Stimulated activated CD8-positive, alpha-beta memory T cell treated with anti-CD3 and anti-CD28 coated beads, Interleukin-15, amount 100 ng/mL, for 48 hours (primary cell): ENCODE measurements at regions not wholly inside any gene's neighbourhood (a gene's known extent, or its start where the extent isn't known, plus 50 kb on each side); places are given as distances from the start of the nearest gene placed in this dataset.

Source experiments
- DNase-seq, 2 donors: peaks; one replicate each; pipeline ENCODE4 v3.0.0-alpha.2; 2020; ENCODE audit warnings: low read depth in 2 of 2

DNA sequence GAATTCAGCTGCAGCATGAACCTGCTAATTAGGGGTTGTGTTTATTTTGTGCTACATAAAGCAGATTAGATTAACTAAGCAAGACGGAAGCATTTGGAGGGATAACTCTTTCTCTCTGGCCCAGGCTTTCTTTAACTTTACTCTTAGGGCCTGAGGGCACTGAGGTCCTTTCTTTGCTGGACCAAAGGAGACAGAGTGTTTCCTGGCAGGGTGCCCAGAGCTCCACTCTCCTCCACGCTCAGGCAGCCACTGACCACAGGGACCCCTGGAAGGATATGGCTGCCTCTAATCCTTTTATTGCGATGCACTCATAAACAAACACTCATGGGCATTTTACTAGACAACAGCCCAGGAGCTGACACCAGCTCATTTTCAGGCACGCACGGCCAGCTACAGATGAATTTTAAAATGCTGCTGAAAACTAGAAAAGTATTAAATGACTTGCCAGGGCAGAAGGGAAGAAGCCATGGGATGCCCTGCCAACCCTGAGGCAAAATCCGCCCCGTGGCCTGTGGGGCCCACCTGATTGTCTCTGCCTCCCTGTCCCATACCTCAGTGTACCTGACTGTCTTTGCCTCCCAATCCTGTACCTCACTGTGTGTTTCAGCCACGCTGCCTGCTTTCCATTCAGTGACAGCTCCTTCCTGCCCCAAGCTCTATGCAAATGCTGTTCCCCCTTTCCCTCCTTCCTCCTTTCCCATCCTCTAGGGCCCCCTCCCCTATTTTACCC, 192.6 kb upstream of the NAV2 start:
- no peak for DNase-seq

DNA sequence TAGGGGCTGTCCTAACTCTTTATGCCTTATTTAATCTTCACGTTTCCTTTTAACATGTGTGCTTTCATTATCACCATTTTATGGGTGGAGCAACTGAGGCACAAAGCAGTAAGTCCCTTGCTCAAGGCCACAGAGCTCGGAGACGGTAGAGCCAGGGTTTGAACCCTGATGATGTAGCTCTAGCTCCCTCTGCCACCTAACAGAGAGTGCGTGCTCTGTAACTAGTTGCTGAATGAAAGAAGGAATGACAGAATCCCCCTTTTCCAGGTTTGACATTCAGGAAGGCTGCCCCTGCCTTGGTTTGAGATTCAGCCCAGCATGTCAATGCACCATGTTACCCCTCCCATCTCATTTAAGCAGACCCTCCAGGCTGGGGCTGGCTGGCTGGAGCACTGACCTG, 193.3 kb upstream of the NAV2 start:
- no peak for DNase-seq

DNA sequence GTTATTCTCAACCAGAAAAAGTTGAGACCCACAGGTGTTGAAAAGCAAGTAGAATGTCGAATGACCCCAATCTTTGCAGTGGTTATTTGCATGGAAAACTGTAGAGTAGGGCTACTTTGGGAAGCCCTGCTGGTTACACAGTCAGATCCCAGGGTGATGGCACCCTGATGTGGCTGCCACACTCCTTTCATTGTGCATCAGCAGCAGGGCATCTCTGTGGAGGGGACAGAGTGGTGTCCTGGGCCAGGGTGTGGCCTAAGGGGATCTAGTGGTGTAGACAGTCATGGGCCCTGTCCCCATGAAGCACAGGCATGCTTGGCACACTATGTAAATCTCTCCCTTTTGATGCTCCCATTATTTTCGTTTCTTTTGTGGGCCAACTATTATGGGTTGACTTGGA, 199.4 kb upstream of the NAV2 start:
- DNase-seq = no peak

DNA sequence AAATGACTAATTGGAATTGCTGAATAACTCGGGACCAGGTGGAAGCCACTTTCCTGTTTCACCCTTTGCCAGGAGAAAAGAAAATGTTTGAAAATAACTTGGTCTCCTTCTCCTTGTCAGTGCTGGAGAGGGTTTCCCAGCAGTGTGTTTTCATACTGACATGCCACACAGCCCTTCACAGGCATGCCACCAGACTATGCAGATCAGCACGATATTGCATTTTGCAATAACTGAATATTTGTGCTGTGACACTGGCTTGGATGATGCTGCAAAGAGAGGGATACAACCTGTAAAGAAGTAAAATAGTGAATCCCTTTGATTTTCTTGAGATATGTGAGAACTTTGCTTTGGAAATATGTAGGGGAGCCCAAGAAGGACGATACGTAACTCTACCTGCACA, 200.0 kb upstream of the NAV2 start:
- DNase-seq = no peak

DNA sequence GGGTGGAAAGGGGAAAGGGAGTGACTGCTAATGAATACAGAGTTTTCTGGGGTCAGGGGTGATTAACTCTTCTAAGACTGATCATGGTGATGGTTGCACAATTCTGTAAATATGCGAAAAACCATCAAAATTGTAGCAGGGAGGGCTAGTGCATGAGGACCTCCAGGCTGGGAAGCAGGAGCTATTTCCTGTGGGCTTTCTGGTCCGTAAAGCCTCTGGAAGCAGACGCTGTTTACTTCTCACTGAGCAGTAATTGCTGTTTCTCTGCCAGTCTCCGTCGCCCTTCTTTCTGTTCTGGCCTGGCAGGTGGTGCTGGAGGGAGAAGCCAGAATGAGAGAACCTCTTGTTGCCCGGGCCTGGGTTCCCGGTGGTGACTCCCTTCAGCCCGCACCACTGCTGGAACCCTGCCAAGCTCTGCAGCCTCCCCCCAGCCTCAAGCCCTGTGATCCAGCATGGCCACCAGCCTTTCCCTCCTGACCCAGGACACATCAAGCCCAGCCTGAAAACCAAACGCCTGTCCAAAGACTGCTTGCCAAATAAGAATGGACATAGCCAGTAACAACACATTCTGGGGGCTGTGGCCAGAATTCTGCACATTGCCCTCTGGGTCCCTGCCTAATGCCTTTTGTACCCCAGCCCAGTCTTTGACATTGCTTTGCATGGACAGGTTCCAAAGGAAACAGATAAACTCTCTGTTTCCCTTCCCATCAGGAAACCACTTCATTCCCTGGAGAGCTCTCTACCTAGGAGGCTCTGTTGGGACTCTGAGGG, 201.0 kb upstream of the NAV2 start:
- DNase-seq = no peak

DNA sequence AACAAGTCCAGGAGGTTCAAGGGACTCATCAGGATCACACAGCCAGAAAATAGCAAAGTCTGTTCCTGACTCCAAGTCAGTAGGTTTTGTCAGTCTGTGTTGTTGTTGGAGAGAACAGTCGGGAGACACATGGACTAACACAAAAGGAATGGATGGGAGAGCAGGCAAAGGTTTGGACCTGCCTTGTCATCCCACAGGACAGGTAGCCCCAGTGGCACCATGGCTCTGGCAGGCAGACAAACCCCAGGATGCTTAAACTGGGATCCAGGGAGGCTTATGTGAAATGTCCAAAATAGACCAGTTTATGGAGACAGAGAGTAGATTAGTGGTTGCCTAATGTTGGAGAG, 201.6 kb upstream of the NAV2 start:
- DNase-seq = no peak

DNA sequence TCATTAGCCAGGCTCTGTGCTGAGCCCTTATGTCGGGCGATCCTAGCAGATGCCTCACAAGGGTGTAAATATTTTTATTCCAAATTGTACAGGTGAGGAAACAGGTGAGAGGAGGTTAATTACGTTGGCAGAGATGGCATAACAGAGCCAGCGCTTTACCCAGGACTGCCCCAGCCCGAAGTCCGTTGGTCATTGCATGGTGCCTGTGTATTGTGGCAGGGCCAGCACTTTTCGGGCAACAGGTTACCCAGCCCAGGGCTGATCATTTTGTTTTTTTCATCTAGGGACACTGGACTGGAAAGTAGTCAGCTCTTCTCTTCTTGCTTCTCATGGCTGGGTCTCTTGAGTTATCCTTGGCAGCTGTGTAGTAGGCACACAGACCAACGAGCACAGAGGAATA, 202.2 kb upstream of the NAV2 start:
- no peak for DNase-seq

DNA sequence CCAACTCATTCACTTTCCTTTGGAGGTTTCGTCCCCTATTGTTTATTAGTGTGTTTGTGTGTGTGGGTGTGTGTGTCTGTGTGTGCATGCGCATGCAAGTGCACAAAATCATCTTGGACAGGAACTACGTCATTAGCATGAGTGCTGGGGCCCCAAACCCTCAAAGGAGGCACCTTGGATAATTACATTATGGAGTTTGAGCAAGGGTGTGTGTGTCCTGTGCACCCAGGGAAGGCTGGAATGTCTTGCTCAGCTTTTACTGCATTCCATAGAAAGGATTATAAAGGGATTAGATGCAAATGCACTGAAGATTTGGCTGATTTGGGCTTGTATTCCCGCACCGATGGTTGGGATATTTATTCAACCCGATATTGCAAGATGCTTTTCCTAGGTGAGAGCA, 203.4 kb upstream of the NAV2 start:
- no peak for DNase-seq

DNA sequence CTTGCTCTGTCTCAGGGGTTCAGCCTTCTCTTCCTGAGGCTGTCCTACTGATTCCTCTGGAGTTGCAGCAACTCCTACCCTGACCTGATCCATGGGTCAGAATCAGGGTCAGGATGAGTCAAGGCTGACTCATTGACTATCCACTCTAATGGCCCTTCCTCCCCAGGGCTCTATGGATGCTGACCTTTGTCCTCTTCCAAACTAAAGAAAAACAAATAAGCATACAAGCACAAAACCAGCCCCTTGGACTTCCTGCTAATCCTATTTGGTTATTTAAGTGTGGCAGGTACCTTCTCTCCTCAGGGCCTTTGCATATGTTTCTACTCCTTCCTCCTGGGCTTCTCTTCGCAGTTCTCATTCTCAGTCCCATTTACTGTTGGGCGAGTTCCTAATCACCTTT, 204.5 kb upstream of the NAV2 start:
- no peak for DNase-seq

DNA sequence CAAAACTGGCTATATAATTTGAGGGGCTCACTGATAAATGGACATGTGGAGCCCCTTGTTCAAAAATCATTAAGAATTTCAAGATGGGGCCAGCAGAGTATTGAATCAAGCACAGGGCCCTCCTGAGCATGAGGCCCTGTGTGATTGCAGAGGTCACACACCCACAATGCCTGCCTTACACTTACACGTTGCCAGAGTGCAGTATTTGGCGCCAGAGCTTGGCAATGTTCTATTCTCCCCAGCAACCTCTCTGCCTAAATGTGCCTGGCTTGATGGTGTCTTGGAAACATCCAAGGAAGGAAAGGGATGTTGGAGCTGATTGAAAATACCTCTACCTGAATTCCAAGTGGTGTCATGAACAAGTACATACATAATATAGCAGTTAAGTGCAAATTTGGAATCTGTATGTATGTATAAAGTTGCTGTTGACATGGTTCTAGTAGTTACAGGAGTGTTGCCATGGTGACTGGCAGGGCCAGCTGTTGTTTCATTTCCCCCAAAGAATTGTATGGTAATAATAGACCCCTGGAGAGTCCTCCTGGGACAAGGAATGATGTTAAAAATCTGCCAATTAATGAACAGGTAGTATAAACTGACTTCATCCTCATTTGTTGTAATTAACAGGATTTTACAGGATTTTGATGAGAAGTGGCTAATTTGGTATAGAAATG, 205.7 kb upstream of the NAV2 start:
- DNase-seq = no peak

DNA sequence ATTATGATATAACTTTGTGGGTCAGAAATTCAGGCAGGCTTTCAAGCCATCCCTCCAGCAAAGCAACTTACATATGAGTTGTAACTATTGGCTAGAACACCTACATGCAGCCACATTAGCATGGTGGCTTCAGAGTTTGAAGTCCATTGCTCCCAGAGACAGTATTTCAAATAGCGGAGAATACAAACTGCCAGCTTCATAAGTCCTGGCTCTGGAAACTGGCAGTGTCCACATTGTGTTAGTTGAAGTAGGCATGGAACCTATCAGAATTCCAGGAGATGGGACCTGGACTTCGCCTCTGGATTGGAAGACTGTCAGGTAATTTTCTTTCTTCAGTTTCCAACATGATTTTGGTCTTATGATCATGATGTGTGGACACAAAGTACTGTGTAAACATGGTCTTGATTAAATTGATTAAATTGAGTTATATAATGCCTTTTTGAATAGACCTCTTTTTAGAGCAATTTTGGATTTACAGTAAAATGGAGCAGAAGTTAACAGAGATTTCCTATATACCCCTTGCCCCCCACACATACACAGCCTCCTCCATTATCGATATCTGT, 209.9 kb upstream of the NAV2 start:
- no peak for DNase-seq

DNA sequence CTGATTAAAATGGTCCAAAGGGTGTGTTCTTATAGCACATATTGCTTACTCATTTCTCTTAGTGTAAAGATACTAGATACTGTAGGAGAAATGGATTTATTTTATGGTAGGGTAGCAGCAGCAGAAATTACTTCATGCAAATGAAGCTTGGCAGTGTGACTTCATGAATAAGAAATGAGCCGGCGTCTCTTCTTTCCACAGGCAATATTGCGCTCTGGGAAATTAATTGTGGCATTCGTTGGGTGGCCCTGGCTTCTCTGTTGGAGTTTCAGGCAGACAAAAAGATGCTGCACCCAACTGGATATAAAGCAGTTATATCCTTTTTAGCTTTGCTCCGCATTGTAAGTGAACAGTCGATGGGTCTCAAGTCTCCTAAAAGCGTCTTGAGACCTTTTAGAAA, 211.0 kb upstream of the NAV2 start:
- no peak for DNase-seq

DNA sequence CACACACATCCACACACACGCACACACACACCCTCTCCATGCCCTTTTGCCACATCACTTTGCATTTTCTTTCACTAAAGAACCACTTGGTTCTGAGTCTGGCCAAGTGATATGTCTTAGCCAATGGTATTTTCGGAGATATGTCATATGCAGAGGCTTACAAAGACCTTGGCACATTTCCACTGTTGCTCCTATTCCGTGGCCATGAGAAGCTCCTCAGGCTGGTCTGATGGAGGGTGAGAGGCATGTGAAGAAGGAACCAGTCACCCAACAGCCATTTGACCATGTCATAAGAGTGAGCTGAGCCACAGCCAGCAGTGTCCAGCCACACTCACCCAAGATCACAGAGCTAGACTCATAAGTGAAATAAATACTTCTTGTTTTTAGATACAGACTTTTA, 212.6 kb upstream of the NAV2 start:
- no peak for DNase-seq

DNA sequence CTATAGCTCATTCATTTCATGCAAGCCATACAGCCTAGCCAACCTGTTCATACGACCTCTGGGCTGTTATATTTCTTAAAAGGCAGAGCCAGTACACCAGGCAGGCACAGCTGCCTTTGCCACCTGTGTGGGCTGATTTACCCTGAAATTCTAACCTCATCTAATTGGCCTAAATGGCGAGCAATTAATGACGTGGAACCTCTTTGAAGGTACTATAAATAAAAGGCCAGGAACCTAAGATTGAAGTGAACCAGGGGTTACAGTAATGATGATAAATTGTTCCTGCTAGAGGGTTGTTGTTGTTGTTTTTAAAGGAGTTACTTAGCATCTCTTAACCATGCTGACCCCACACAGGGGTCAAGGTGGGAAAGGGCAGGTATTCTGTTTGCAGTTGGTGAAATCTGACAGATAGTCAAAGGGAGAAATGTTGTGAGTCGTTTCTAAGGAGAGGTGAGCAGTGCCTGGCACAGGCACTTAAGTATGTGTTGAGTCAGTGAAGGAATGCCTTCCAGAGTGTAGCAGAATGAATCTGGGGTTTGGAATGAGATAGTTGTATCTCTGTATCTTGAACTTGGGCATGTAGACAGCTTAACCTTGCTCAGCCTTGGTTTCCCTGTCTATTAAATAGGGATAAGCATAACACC, 213.5 kb upstream of the NAV2 start:
- DNase-seq = no peak

DNA sequence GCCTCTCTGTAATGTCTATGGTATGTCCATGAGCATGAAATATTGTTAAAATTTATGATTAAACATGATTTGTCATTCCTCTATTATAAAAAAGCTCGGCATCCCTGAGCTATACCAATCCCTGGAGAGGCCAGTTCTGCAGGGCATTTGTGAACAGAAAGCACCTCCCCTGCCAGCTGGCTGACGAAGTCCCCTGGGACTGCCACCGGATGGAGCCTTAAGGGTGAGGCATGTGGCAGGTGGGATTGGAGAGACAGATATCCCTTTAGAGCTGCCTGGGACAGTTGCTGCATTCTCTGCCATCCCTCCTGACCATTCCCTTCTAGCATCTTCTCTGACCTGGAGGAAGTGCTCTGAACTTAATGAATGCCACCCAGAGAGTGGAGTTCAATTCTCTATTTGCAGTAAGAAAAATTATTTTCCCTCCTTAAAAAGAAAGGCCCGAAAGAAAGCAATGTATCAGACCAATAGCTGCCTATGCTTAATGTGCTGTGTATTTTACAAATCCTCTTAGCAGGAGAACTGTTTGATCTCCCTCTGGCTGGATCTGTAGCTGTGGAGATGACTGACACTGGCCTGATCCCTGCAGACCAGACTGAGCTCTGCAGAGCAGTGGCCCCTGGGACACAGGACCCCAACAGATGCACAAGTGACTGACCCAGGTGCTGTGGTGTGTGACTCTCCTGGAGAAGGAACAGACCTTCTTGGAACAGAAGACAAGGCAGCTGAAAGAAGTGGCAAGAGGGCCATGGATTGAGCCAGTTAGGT, 219.0 kb upstream of the NAV2 start:
- DNase-seq = no peak

DNA sequence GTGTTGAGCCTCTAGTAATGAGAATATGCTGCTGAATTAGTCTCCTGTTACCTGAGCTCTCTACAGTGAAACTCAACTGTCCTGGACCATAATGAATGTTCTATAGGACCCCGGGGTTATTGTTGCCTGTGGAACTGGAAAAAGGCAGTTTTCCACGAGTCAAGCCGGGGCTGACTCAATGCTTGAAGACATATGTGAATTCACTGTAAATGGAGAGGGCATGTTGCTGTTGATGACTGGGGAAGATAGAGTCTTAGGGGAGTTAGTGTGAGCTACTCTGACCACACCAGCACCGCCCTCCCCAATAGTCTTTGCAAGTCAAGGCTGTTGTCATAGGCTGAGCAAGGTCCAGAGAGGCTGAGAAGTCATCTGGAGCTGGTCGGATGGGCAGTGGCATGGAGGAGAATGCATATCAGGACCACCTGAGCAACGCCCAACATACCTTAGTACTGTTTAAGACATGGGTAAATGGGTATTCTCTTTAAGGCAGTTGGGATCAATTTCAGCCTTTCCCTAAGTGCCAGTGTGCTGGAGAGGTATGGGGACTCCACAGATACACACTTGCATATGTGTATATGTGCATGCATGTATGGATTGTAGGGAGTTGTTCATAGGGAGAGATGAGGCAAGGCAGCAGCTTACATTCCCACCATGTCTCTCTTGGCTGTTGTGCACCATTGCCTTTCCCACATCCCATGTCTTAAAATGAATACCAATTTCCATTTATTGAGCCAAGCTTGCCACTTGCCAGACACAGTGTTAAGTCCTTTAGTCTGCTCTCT, 230.1 kb upstream of the NAV2 start:
- no peak for DNase-seq

DNA sequence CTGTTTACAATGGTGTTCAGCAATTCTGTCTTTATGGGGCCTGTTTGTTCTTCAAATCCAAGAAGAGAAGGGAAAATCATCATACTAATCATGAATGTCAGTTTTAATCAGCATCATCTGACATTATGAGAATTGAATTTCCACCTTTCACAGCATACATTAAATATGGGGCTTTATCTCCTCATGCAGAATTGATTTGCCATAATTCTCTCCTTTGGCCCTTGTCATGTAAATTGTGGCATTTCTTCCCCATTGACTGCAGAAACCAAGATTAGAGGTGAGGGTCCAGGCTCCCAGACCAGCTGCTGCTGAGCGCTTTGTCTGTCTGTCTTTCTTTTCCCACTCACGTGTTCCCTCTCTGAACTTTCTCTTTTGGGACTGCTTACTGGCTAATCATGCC, 232.1 kb upstream of the NAV2 start:
- no peak for DNase-seq

DNA sequence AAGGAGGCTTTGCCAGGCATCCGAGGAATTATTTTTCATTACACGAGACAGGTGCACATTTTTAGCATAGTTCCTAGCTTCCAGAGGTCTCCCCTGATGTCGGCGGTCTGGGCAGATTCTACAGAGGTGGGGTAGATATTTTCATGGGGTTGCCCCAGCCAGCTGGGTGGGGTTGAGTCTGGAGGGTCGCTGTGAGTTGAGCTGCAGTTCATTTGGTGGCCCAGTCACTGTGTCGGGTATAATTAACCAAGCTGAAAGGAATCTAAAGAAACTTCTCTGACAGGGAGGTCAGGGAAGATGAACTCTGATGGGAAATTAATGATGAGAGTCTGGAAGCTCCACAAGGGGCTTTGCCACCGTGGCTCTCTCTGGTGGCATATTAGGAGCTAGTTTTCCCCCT, 233.7 kb upstream of the NAV2 start:
- no peak for DNase-seq

DNA sequence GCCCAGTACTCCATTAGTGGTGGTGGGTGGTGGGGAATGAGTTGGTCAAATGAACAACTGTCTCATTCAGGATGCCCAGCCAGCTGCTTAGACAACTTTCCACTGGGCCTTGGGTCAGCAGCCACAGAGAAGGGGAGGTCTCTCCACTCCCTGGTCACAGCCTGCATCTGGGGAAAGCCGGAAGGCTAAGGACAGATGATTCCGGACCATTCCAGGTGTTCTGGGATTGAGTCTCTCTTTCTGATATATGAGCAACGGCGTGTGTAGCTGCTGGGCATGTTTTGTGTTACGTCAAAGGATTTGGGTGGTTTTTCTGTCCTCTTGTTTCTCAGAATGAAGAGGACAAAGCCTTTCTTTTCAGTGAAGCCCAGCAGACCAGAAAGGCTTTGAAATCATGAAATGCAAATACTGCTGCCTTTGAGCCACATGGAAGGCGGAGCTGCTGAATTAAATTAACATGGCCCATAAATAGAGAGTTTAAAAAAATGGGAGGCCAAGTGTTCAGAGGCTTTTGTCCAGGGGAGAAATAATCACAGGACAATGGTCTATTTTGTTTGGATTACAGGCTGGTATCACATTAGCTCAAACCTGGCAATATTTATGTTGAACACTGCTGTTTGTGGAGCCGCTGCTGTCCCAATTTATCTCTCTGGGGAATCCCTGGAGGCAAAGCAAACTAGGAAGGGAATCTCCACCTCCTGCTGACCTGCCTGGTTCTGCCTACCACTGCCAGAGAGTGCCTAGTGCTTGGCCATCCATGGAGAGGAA, 234.4 kb upstream of the E2F8 start:
- DNase-seq = no peak

DNA sequence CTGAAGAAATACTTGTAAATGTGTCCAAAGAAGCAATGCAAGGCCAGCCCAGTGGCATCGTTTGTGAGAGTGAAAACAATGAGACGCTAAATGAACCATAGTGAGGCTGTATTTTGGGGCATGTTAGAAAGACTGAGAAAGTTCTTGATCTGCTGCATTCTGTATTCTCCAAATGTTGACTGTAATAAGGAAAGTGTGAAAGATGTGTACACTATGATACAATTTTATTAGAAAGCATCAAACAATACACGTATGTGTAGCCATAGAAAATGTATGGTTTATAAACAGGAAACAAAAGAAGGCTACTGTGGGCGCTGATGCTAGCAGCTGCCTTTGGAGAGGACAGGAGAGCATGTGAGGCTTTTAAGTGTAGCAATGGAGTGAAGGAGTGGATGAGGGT, 233.5 kb upstream of the E2F8 start:
- no peak for DNase-seq
